ENCODE measurements at regions not wholly inside any gene's neighbourhood (a gene's known extent, or its start where the extent isn't known, plus 50 kb on each side); places are given as distances from the start of the nearest gene placed in this dataset.
"Not testable (repeated sequence)": the region's sequence is repeated elsewhere in the genome, so short reads cannot be mapped to it uniquely, and the experiment has no call there.

- no peak for DNase-seq (ENCODE audit: low read depth)
Observed at GRCh38 chr1:114269539-114269938, 115.9 kb upstream of the SYT6 start.

- DNase-seq (ENCODE audit: low read depth), result no peak
Observed at GRCh38 chr1:114263343-114263742, 109.7 kb upstream of the SYT6 start.

- DNase-seq (ENCODE audit: low read depth), result no peak
Observed at GRCh38 chr1:114262337-114262736, 108.7 kb upstream of the SYT6 start.

- no peak for DNase-seq (ENCODE audit: low read depth)
Observed at GRCh38 chr1:114260805-114261484, 107.3 kb upstream of the SYT6 start.

GRCh38 chr1:114259511-114260160, 106.0 kb upstream of the SYT6 start:
- no peak for DNase-seq (ENCODE audit: low read depth)

GRCh38 chr1:114258633-114259032, 105.0 kb upstream of the SYT6 start:
- no peak for DNase-seq (ENCODE audit: low read depth)

GRCh38 chr1:114258074-114258473, 104.4 kb upstream of the SYT6 start:
- no peak for DNase-seq (ENCODE audit: low read depth)

GRCh38 chr1:114257554-114257953, 103.9 kb upstream of the SYT6 start:
- DNase-seq (ENCODE audit: low read depth), result no peak

GRCh38 chr1:114253900-114254299, 100.2 kb upstream of the SYT6 start:
- no peak for DNase-seq (ENCODE audit: low read depth)

- no peak for DNase-seq (ENCODE audit: low read depth)
Observed at GRCh38 chr1:114251573-114251939, 97.9 kb upstream of the SYT6 start.

GRCh38 chr1:114250683-114251572, 97.3 kb upstream of the SYT6 start:
- no peak for DNase-seq (ENCODE audit: low read depth)

- no peak for DNase-seq (ENCODE audit: low read depth)
Observed at GRCh38 chr1:114249691-114250090, 96.0 kb upstream of the SYT6 start.

- DNase-seq (ENCODE audit: low read depth), result no peak
Observed at GRCh38 chr1:114248162-114248561, 94.5 kb upstream of the SYT6 start.

- DNase-seq (ENCODE audit: low read depth), result not testable (repeated sequence)
Observed at GRCh38 chr1:114242531-114243210, 89.0 kb upstream of the SYT6 start.

- no peak for DNase-seq (ENCODE audit: low read depth)
Observed at GRCh38 chr1:114238053-114238452, 84.4 kb upstream of the SYT6 start.

GRCh38 chr1:114236517-114236916, 82.8 kb upstream of the SYT6 start:
- no peak for DNase-seq (ENCODE audit: low read depth)

- DNase-seq (ENCODE audit: low read depth), result no peak
Observed at GRCh38 chr1:114235960-114236359, 82.3 kb upstream of the SYT6 start.

- DNase-seq (ENCODE audit: low read depth), result no peak
Observed at GRCh38 chr1:114235281-114235680, 81.6 kb upstream of the SYT6 start.

- DNase-seq (ENCODE audit: low read depth), result no peak
Observed at GRCh38 chr1:114234408-114235124, 80.9 kb upstream of the SYT6 start.

- DNase-seq (ENCODE audit: low read depth), result no peak
Observed at GRCh38 chr1:114232691-114233090, 79.0 kb upstream of the SYT6 start.

- DNase-seq (ENCODE audit: low read depth), result no peak
Observed at GRCh38 chr1:114231301-114231700, 77.6 kb upstream of the SYT6 start.

- no peak for DNase-seq (ENCODE audit: low read depth)
Observed at GRCh38 chr1:114229368-114229767, 75.7 kb upstream of the SYT6 start.

Data from fibroblast of gingiva (primary cell).